ENCODE measurements at regions not wholly inside any gene's neighbourhood (a gene's known extent, or its start where the extent isn't known, plus 50 kb on each side); places are given as distances from the start of the nearest gene placed in this dataset.

DNA sequence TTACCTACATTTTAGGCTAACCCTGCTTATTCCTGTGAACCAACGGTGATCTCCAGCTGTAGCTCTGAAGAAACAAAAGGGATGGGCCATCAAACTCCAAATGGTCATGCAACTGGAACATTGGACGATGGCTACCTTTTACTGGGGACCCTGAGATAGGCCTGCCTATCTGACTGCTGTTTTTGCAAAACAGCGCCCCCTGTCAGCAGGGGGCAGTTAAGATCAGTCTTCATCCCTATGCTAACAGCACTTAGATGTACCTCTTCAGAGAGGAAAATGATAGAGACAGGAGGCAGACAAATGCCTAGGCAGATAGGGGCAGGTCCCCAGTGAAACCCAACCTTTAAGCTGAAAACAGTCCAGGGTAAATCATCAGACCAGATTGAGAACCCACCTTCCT, 1085.4 kb upstream of the SORCS1 start:
- TF ChIP-seq CTCF (IDR thresholded peaks at IDR 0.05; ENCODE audit: poor library complexity, severe bottlenecking) (no peak), POLR2AphosphoS5 (IDR thresholded peaks at IDR 0.05) (no peak), EP300 (conservative IDR thresholded peaks at IDR 0.05; ENCODE audit: poor library complexity, severe bottlenecking) (no peak), EZH2 (IDR thresholded peaks at IDR 0.05; ENCODE audit: borderline replicate concordance, insufficient read depth, low read length, poor library complexity, severe bottlenecking) (no peak), SMC3 (conservative IDR thresholded peaks at IDR 0.05; ENCODE audit: poor library complexity) (no peak), MXI1 (conservative IDR thresholded peaks at IDR 0.05; ENCODE audit: poor library complexity, severe bottlenecking) (no peak)
- TF ChIP-seq, protein P1, sequence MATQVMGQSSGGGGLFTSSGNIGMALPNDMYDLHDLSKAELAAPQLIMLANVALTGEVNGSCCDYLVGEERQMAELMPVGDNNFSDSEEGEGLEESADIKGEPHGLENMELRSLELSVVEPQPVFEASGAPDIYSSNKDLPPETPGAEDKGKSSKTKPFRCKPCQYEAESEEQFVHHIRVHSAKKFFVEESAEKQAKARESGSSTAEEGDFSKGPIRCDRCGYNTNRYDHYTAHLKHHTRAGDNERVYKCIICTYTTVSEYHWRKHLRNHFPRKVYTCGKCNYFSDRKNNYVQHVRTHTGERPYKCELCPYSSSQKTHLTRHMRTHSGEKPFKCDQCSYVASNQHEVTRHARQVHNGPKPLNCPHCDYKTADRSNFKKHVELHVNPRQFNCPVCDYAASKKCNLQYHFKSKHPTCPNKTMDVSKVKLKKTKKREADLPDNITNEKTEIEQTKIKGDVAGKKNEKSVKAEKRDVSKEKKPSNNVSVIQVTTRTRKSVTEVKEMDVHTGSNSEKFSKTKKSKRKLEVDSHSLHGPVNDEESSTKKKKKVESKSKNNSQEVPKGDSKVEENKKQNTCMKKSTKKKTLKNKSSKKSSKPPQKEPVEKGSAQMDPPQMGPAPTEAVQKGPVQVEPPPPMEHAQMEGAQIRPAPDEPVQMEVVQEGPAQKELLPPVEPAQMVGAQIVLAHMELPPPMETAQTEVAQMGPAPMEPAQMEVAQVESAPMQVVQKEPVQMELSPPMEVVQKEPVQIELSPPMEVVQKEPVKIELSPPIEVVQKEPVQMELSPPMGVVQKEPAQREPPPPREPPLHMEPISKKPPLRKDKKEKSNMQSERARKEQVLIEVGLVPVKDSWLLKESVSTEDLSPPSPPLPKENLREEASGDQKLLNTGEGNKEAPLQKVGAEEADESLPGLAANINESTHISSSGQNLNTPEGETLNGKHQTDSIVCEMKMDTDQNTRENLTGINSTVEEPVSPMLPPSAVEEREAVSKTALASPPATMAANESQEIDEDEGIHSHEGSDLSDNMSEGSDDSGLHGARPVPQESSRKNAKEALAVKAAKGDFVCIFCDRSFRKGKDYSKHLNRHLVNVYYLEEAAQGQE (IDR thresholded peaks at IDR 0.05; ENCODE audit: borderline replicate concordance): no peak
